ENCODE measurements at regions not wholly inside any gene's neighbourhood (a gene's known extent, or its start where the extent isn't known, plus 50 kb on each side); places are given as distances from the start of the nearest gene placed in this dataset.

- TF ChIP-seq FOXP1 (CRISPR knock-in tag; IDR thresholded peaks at IDR 0.05) (no peak), ZC3H4 (CRISPR knock-in tag; IDR thresholded peaks at IDR 0.05; ENCODE audit: borderline replicate concordance) (no peak)
Measured at GRCh38 chr12:19897900-19898408, 458.7 kb downstream of the AEBP2 start (continued).

- Histone ChIP-seq H2AFZ (ENCODE audit: low read depth, low read length) (no peak overlapping the region), H3K9ac (ENCODE audit: insufficient read depth in 1 of 2, low read depth in 2 of 2, low read length in 2 of 2) (no peak overlapping the region), H3K36me3 (ENCODE audit: control insufficient read depth, insufficient read depth, low read length) (no peaks in the 10 kb centered on the region), H3K4me1 (replicated peaks in 1 of 2; ENCODE audit: control insufficient read depth in 2 of 2, insufficient read depth in 2 of 2, low read length in 2 of 2) (no peaks in the 10 kb centered on the region), H3K27ac (ENCODE audit: extremely low read depth, low read depth, low read length) (no peak overlapping the region), H3K79me2 (ENCODE audit: control insufficient read depth, insufficient read depth, low read length) (no peaks in the 10 kb centered on the region), H3K9me1 (ENCODE audit: control insufficient read depth, insufficient read depth, low read length) (no peaks in the 10 kb centered on the region), H4K20me1 (replicated peaks; ENCODE audit: control insufficient read depth, insufficient read depth, low read length) (no peaks in the 10 kb centered on the region), H3K9me3 (replicated peaks; ENCODE audit: control insufficient read depth, insufficient read depth, low read depth, low read length) (no peaks in the 10 kb centered on the region), H3K27me3 (ENCODE audit: control insufficient read depth in 2 of 2, insufficient read depth in 2 of 2, low read length in 2 of 2) (no peaks in the 10 kb centered on the region), H3K4me3 (no peak overlapping the region), H3K4me2 (ENCODE audit: insufficient read depth, low read length) (no peak overlapping the region)
- DNase-seq (ENCODE audit: extremely low read depth in 1 of 4, low spot score in 3 of 4) (no peak), ATAC-seq (no peak), FAIRE-seq (no peak)
- no peak for TF ChIP-seq ZNF253 (CRISPR knock-in tag; conservative IDR thresholded peaks at IDR 0.05)
- TF ChIP-seq KHSRP (IDR thresholded peaks at IDR 0.05) = no peak
- no peak for TF ChIP-seq NCOA4 (IDR thresholded peaks at IDR 0.05; ENCODE audit: partially characterized antibody)
- no peak for TF ChIP-seq ATF2 (CRISPR knock-in tag; IDR thresholded peaks at IDR 0.05)
- no peak for TF ChIP-seq HDGF (IDR thresholded peaks at IDR 0.05)
- TF ChIP-seq CUX1 (CRISPR knock-in tag; IDR thresholded peaks at IDR 0.05) = no peak
- TF ChIP-seq ZNF57 (CRISPR knock-in tag; IDR thresholded peaks at IDR 0.05) = no peak
- no peak for TF ChIP-seq NRF1 (conservative IDR thresholded peaks at IDR 0.05 in 1 of 2, IDR thresholded peaks at IDR 0.05 in 1 of 2)
- no peak for TF ChIP-seq TEAD2 (tag; IDR thresholded peaks at IDR 0.05)
- no peak for TF ChIP-seq SMARCA4 (IDR thresholded peaks at IDR 0.05)
- no peak for TF ChIP-seq MAX (CRISPR knock-in tag; IDR thresholded peaks at IDR 0.05)
- CTCF ChIA-PET (ENCODE audit: low intra/inter-chr PET ratio) = no interaction called here
- POLR2A ChIA-PET = no interaction called here
- BruUV-seq (replicated peaks) = no TSS peak
- in situ Hi-C loops (cut with MboI) (no loop called here), intact Hi-C loops (cut with micrococcal nuclease) (no loop called here)
- 0% methylated on average over 1 of the region's 1 CpG for WGBS (ENCODE audit: insufficient coverage, low coverage, missing lambda C conversion rate)
Measured at GRCh38 chr12:19901841-19902240, 462.5 kb downstream of the AEBP2 start.

Measured in K562 (cell line).